ENCODE measurements at regions not wholly inside any gene's neighbourhood (a gene's known extent, or its start where the extent isn't known, plus 50 kb on each side); places are given as distances from the start of the nearest gene placed in this dataset.

DNA sequence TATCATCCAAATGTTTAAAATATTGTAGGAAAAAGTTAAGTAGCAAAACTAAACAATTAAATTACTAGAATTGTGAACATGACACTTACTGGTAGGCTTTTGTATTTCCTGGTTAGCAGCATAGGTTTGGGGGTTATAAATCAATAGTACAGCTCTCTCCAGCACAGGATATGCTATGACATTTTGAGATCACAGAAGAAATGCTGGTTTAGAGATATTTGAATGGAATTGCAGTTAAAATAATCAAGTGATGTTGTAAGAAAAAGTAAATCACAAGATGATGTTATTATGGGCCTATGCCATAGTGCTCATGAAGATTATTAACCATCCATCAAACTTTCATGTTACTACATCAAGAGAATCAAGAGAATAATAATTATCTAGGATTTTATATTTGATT is 1079.9 kb upstream of the SLIT2 start:
- TF ChIP-seq BACH2 (CRISPR knock-in tag; IDR thresholded peaks at IDR 0.05; ENCODE audit: borderline replicate concordance) (no peak), RARB (CRISPR knock-in tag; IDR thresholded peaks at IDR 0.05) (no peak), ISL1 (CRISPR knock-in tag; IDR thresholded peaks at IDR 0.05) (no peak), PPARA (CRISPR knock-in tag; IDR thresholded peaks at IDR 0.05; ENCODE audit: borderline replicate concordance) (no peak), ARNTL (CRISPR knock-in tag; IDR thresholded peaks at IDR 0.05; ENCODE audit: borderline replicate concordance, low read depth) (no peak), CSDC2 (CRISPR knock-in tag; IDR thresholded peaks at IDR 0.05) (no peak), ZNF8 (CRISPR knock-in tag; IDR thresholded peaks at IDR 0.05) (no peak), GLIS3 (CRISPR knock-in tag; IDR thresholded peaks at IDR 0.05) (no peak), ZNF565 (CRISPR knock-in tag; conservative IDR thresholded peaks at IDR 0.05; ENCODE audit: low read depth) (no peak), OSR1 (CRISPR knock-in tag; IDR thresholded peaks at IDR 0.05) (no peak), ZFP3 (CRISPR knock-in tag; IDR thresholded peaks at IDR 0.05) (no peak)
- TF ChIP-seq, protein P1, sequence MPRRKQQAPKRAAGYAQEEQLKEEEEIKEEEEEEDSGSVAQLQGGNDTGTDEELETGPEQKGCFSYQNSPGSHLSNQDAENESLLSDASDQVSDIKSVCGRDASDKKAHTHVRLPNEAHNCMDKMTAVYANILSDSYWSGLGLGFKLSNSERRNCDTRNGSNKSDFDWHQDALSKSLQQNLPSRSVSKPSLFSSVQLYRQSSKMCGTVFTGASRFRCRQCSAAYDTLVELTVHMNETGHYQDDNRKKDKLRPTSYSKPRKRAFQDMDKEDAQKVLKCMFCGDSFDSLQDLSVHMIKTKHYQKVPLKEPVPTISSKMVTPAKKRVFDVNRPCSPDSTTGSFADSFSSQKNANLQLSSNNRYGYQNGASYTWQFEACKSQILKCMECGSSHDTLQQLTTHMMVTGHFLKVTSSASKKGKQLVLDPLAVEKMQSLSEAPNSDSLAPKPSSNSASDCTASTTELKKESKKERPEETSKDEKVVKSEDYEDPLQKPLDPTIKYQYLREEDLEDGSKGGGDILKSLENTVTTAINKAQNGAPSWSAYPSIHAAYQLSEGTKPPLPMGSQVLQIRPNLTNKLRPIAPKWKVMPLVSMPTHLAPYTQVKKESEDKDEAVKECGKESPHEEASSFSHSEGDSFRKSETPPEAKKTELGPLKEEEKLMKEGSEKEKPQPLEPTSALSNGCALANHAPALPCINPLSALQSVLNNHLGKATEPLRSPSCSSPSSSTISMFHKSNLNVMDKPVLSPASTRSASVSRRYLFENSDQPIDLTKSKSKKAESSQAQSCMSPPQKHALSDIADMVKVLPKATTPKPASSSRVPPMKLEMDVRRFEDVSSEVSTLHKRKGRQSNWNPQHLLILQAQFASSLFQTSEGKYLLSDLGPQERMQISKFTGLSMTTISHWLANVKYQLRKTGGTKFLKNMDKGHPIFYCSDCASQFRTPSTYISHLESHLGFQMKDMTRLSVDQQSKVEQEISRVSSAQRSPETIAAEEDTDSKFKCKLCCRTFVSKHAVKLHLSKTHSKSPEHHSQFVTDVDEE (CRISPR knock-in tag; IDR thresholded peaks at IDR 0.05) = no peak
- TF ChIP-seq, protein P2, sequence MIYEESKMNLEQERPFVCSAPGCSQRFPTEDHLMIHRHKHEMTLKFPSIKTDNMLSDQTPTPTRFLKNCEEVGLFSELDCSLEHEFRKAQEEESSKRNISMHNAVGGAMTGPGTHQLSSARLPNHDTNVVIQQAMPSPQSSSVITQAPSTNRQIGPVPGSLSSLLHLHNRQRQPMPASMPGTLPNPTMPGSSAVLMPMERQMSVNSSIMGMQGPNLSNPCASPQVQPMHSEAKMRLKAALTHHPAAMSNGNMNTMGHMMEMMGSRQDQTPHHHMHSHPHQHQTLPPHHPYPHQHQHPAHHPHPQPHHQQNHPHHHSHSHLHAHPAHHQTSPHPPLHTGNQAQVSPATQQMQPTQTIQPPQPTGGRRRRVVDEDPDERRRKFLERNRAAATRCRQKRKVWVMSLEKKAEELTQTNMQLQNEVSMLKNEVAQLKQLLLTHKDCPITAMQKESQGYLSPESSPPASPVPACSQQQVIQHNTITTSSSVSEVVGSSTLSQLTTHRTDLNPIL (CRISPR knock-in tag; IDR thresholded peaks at IDR 0.05; ENCODE audit: low read depth) = no peak
- TF ChIP-seq, protein P3, sequence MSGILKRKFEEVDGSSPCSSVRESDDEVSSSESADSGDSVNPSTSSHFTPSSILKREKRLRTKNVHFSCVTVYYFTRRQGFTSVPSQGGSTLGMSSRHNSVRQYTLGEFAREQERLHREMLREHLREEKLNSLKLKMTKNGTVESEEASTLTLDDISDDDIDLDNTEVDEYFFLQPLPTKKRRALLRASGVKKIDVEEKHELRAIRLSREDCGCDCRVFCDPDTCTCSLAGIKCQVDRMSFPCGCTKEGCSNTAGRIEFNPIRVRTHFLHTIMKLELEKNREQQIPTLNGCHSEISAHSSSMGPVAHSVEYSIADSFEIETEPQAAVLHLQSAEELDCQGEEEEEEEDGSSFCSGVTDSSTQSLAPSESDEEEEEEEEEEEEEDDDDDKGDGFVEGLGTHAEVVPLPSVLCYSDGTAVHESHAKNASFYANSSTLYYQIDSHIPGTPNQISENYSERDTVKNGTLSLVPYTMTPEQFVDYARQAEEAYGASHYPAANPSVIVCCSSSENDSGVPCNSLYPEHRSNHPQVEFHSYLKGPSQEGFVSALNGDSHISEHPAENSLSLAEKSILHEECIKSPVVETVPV (CRISPR knock-in tag; IDR thresholded peaks at IDR 0.05) = no peak
- ATAC-seq = no peak

DNA sequence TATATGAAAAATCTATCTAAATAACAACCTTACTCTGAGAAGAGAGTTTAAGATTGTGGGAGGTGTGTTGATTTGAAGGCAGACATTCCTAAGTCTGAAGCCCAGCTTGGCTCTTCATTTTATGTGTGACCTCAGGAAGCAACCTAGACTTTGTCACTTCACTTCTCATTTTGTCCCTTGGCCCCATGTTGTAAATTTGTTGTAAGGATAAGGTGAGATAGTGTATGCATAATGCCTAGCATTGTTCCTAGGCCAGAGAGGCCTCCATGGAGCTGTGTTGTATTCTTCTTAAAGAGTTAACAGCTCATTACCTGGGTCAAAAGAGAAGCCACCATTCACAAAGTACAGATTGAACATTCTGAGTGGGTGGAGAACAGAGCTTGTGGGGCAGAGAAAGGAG is 1084.4 kb upstream of the SLIT2 start:
- no peak for ATAC-seq

DNA sequence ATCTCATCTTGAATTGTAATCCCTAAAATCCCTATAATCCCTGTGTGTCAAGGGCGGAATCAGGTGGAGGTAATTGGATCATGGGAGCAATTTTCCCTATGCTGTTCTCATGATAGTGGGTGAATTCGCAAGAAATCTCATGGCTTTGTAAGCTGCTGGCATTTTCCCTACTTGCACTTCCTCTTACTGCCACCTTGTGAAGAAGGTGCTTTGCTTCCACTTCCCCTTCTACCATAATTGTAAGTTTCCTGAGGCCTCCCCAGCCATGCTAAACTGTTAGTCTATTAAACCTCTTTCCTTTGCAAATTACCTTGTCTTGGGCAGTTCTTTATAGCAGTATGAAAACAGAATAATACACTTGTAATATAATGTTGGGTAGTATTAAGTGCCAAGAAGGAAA is 1087.4 kb upstream of the SLIT2 start:
- TF ChIP-seq ZC3H10 (CRISPR knock-in tag; IDR thresholded peaks at IDR 0.05) (no peak), OSR1 (CRISPR knock-in tag; IDR thresholded peaks at IDR 0.05) (no peak), SNAI2 (CRISPR knock-in tag; IDR thresholded peaks at IDR 0.05) (no peak), ISL1 (CRISPR knock-in tag; IDR thresholded peaks at IDR 0.05) (no peak), TOX (CRISPR knock-in tag; IDR thresholded peaks at IDR 0.05; ENCODE audit: borderline replicate concordance) (no peak), GLIS3 (CRISPR knock-in tag; IDR thresholded peaks at IDR 0.05) (no peak), ZNF70 (CRISPR knock-in tag; IDR thresholded peaks at IDR 0.05) (no peak)
- TF ChIP-seq, protein P4, sequence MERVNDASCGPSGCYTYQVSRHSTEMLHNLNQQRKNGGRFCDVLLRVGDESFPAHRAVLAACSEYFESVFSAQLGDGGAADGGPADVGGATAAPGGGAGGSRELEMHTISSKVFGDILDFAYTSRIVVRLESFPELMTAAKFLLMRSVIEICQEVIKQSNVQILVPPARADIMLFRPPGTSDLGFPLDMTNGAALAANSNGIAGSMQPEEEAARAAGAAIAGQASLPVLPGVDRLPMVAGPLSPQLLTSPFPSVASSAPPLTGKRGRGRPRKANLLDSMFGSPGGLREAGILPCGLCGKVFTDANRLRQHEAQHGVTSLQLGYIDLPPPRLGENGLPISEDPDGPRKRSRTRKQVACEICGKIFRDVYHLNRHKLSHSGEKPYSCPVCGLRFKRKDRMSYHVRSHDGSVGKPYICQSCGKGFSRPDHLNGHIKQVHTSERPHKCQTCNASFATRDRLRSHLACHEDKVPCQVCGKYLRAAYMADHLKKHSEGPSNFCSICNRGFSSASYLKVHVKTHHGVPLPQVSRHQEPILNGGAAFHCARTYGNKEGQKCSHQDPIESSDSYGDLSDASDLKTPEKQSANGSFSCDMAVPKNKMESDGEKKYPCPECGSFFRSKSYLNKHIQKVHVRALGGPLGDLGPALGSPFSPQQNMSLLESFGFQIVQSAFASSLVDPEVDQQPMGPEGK (CRISPR knock-in tag; IDR thresholded peaks at IDR 0.05; ENCODE audit: borderline replicate concordance) = no peak
- no peak for ATAC-seq

More for the DNA sequence above, 1084.4 kb upstream of the SLIT2 start:
- no peak for TF ChIP-seq ISL1 (CRISPR knock-in tag; IDR thresholded peaks at IDR 0.05)
- TF ChIP-seq, protein P3 (CRISPR knock-in tag; IDR thresholded peaks at IDR 0.05) = no peak
- TF ChIP-seq, protein P2 (CRISPR knock-in tag; IDR thresholded peaks at IDR 0.05; ENCODE audit: low read depth) = no peak
- no peak for TF ChIP-seq PPARA (CRISPR knock-in tag; IDR thresholded peaks at IDR 0.05; ENCODE audit: borderline replicate concordance)
- TF ChIP-seq RARB (CRISPR knock-in tag; IDR thresholded peaks at IDR 0.05) = no peak
- no peak for TF ChIP-seq TOX (CRISPR knock-in tag; IDR thresholded peaks at IDR 0.05; ENCODE audit: borderline replicate concordance)
- TF ChIP-seq BACH2 (CRISPR knock-in tag; IDR thresholded peaks at IDR 0.05; ENCODE audit: borderline replicate concordance) = no peak
- no peak for TF ChIP-seq ZNF70 (CRISPR knock-in tag; IDR thresholded peaks at IDR 0.05)
- no peak for TF ChIP-seq ZC3H10 (CRISPR knock-in tag; IDR thresholded peaks at IDR 0.05)
- TF ChIP-seq ZFP30 (CRISPR knock-in tag; IDR thresholded peaks at IDR 0.05) = no peak

All from SK-N-SH treated with all-trans-retinoic acid at 6 μM for 48 hours (cell line).